Pancreas (tissue), 10 donors: ENCODE measurements at regions not wholly inside any gene's neighbourhood (a gene's known extent, or its start where the extent isn't known, plus 50 kb on each side); places are given as distances from the start of the nearest gene placed in this dataset.

Experiments used
- ATAC-seq, 4 donors: fragments of 200-7000 bp; cut with Tn5 transposase; one replicate each; pipeline versions ENCODE4 v1.8.0 to v1.9.1; 2020; ENCODE audit warnings: mild to moderate bottlenecking in 4 of 4, moderate library complexity in 4 of 4
- DNase-seq, 6 donors: peaks; one replicate each; pipeline ENCODE4 v3.0.0-alpha.2; 2020
- FAIRE-seq: peaks from 2 replicates; lab custom pipeline; 2012; peaks lifted over from hg19 to GRCh38; lab: Jason Lieb, UNC
- H3K27ac ChIP-seq, 4 donors: fragments of 200-600 bp; sonication (generic); 1 replicate in 3 of 4; 2 replicates in 1 of 4; pipeline versions ENCODE4 v1.5.0 to v1.8.0; 2020
- H3K27me3 ChIP-seq, 4 donors: fragments of 200-600 bp; one replicate each; pipeline ENCODE4 v1.8.0; 2021
- H3K36me3 ChIP-seq, 3 donors: fragments of 200-600 bp; sonication (generic) in 1 of 3; one replicate each; pipeline versions ENCODE4 v1.5.0 to v1.8.0; 2020 to 2021
- H3K4me1 ChIP-seq, 3 donors: fragments of 200-600 bp; one replicate each; pipeline ENCODE4 v1.8.0; 2021
- H3K4me3 ChIP-seq, 4 donors: fragments of 200-600 bp; sonication (generic) in 2 of 4; one replicate each; pipeline versions ENCODE4 v1.5.0 to v1.8.0; 2020 to 2021
- H3K9me3 ChIP-seq, 4 donors: fragments of 200-600 bp; one replicate each; pipeline ENCODE4 v1.8.0; 2021
- CTCF ChIP-seq, 4 donors: fragments of 200-600 bp; sonication (generic) in 3 of 4; IDR thresholded peaks; one replicate each; pipeline versions ENCODE4 v1.5.0 to v1.8.0; 2021; ENCODE audit warnings: antibody characterized with exemption in 4 of 4
- WGBS, 2 donors: extraction: QIAGEN DNeasy Blood & Tissue Kit; methylation state at CpG; one replicate each; pipeline ENCODE4 v1.1.7; 2013; 5-methylcytosine and 5-hydroxymethylcytosine counted together
- intact Hi-C, 3 donors: fragments of 100-400 bp; cut with DNase I; formaldehyde crosslinking; loops; one replicate each; pipeline versions ENCODE4 v1.11.1 to v1.14.2; 2022
- donor health status: healthy with polysubstance abuse.
- donor health status: DM: no; HTN: no; CAD: no; lungs with moderate emphysema.
- donor health status: DM: no; HTN: no; CAD: no.
- donor health status: control.
- donor health status: control.
- donor health status: Bipolar disorder and iron deficiency.
- donor health status: DM: yes; HTN: yes; CAD: no.
- donor health status: DM: no; HTN: no; CAD: no.
- donor health status: DM: no; HTN: no; CAD: no.
- donor health status: DM: yes; HTN: yes; CAD: no.

DNA sequence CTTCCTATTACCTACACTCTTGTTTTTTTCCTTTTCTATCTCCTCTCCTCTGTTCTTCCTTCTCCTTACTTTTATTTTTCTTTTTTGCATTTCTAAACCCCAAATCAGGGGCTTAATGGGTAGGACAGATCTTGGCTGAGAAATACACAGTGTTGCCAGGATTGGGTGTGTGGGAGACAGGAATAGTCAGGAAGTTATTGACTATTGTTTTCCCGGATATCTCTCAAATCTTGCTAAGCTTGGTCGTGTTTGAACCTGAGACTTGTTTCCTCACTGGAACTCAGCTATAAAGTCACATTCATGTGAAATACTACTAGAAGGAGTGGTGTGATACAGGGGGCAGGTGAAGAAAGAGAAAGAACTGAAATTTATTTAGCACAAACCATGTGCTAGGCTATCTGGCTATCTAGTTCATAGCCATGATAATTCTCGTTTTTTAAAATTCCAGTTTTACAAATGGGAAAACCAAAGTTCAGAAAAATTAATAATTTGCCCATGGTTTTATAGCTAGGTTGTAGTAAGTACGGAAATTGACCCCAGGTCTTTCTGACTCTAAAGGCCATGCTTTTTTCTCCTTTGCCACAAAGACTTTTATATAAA, 343.2 kb upstream of the UMPS start:
- FAIRE-seq: no peak
- Histone ChIP-seq H3K27ac (no peak overlapping the region), H3K27me3 (no peaks in the 10 kb centered on the region), H3K36me3 (no peaks in the 10 kb centered on the region), H3K4me1 (no peaks in the 10 kb centered on the region), H3K9me3 (no peaks in the 10 kb centered on the region), H3K4me3 (no peak overlapping the region)
- DNase-seq: no peak
- no peak for ATAC-seq
- intact Hi-C loops: no loop called here
- 63 to 72% methylated on average over 4 of the region's 4 CpGs for WGBS, 2 donors
- TF ChIP-seq CTCF (IDR thresholded peaks at IDR 0.05): no peak

GRCh38 chr3:124391774-124392173, 338.5 kb upstream of the UMPS start:
- WGBS, 2 donors: 86 to 91% methylated on average over 3 of the region's 3 CpGs
- no peak for FAIRE-seq
- no peak for ATAC-seq

GRCh38 chr3:124393340-124393739, 336.9 kb upstream of the UMPS start:
- WGBS, 2 donors: 21 to 28% methylated on average over 2 of the region's 2 CpGs
- no peak for TF ChIP-seq CTCF (IDR thresholded peaks at IDR 0.05)
- intact Hi-C loops: no loop called here

More at GRCh38 chr3:124391774-124392173, 338.5 kb upstream of the UMPS start:
- TF ChIP-seq CTCF (IDR thresholded peaks at IDR 0.05): no peak
- Histone ChIP-seq H3K27ac (no peak overlapping the region), H3K4me3 (no peak overlapping the region), H3K9me3 (no peaks in the 10 kb centered on the region), H3K4me1 (no peaks in the 10 kb centered on the region), H3K36me3 (no peaks in the 10 kb centered on the region), H3K27me3 (no peaks in the 10 kb centered on the region)
- DNase-seq: no peak
- intact Hi-C loops: no loop called here

GRCh38 chr3:124395162-124395561, 335.1 kb upstream of the UMPS start:
- no peaks in the 10 kb centered on the region for H3K9me3 ChIP-seq
- FAIRE-seq (no peak), DNase-seq (no peak), ATAC-seq (no peak)
- 91 to 96% methylated on average over 8 of the region's 8 CpGs for WGBS, 2 donors
- H3K36me3 ChIP-seq: no peaks in the 10 kb centered on the region
- no peak for TF ChIP-seq CTCF (IDR thresholded peaks at IDR 0.05)
- H3K4me3 ChIP-seq: no peak overlapping the region
- intact Hi-C loops: no loop called here
- H3K27me3 ChIP-seq: no peaks in the 10 kb centered on the region
- no peaks in the 10 kb centered on the region for H3K4me1 ChIP-seq
- no peak overlapping the region for H3K27ac ChIP-seq

More at GRCh38 chr3:124393340-124393739, 336.9 kb upstream of the UMPS start:
- H3K36me3 ChIP-seq: no peaks in the 10 kb centered on the region
- no peaks in the 10 kb centered on the region for H3K9me3 ChIP-seq
- no peaks in the 10 kb centered on the region for H3K27me3 ChIP-seq
- H3K4me1 ChIP-seq: no peaks in the 10 kb centered on the region
- no peak overlapping the region for H3K27ac ChIP-seq
- DNase-seq (no peak), ATAC-seq (no peak), FAIRE-seq (no peak)
- H3K4me3 ChIP-seq: no peak overlapping the region

DNA sequence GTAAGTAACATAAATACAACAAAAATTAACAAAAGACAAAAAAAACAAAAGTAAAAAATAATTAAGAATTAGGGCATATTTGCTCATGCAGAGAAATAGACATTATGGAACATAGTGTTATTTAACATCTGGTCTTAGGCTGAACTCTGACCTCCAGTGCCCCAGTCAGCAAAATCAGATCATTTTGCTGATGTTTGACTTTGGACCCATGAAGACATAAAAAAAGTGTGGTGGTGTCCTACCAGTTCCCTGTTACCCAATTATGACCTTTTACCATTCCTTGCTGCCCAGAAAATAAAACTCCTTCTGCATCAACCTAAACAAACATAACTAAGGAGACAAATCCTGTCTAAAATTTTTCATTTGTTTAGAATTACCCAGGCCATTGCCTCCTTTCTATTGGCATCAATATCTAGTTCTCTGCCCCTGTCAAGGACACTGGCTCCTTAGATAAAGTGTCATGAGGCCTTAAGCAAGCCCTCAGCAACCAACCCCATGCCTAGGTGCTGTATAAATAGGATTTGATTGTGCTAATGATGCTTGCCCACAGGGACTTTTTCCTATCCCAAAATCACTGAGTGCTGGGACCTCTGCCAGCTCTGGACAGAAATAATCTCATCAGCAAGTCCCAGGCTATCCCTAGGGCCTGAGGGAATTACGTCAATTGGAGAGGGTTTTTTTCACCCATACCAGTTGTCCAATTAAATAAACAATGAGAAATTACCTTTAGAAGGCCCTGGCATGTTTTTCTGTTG, 334.5 kb upstream of the UMPS start:
- Histone ChIP-seq H3K4me1 (no peaks in the 10 kb centered on the region), H3K27ac (no peak overlapping the region), H3K36me3 (no peaks in the 10 kb centered on the region), H3K4me3 (no peak overlapping the region), H3K27me3 (no peaks in the 10 kb centered on the region), H3K9me3 (no peaks in the 10 kb centered on the region)
- no peak for DNase-seq
- intact Hi-C loops: no loop called here
- ATAC-seq: no peak
- FAIRE-seq: no peak
- WGBS, 2 donors: 69 to 80% methylated on average over 1 of the region's 1 CpG
- no peak for TF ChIP-seq CTCF (IDR thresholded peaks at IDR 0.05)
